Colonic mucosa (tissue), 4 donors: ENCODE measurements at regions not wholly inside any gene's neighbourhood (a gene's known extent, or its start where the extent isn't known, plus 50 kb on each side); places are given as distances from the start of the nearest gene placed in this dataset.

ENCODE experiments used
- DNase-seq: peaks from one replicate; pipeline ENCODE4 v3.0.0-alpha.2; 2020
- H3K27ac ChIP-seq: fragments of 200-600 bp; one replicate; pipeline ENCODE4 v1.8.0; 2021
- H3K27me3 ChIP-seq: fragments of 200-600 bp; one replicate; pipeline ENCODE4 v1.8.0; 2021
- H3K36me3 ChIP-seq: fragments of 200-600 bp; one replicate; pipeline ENCODE4 v1.8.0; 2021
- H3K4me1 ChIP-seq: fragments of 200-600 bp; one replicate; pipeline ENCODE4 v1.8.0; 2021; ENCODE audit warnings: mild to moderate bottlenecking
- H3K4me3 ChIP-seq: fragments of 200-600 bp; one replicate; pipeline ENCODE4 v1.8.0; 2021
- H3K9ac ChIP-seq, 2 donors: one replicate each; pipeline ENCODE4 v1.7.0; 2013; ENCODE audit warnings: control low read depth in 2 of 2, low read depth in 2 of 2, low read length in 2 of 2
- H3K9me3 ChIP-seq: fragments of 200-600 bp; one replicate; pipeline ENCODE4 v1.8.0; 2021
- CTCF ChIP-seq: fragments of 200-600 bp; IDR thresholded peaks from one replicate; pipeline ENCODE4 v1.8.0; 2022; ENCODE audit warnings: antibody characterized with exemption, mild to moderate bottlenecking
- intact Hi-C: fragments of 100-400 bp; cut with DNase I; formaldehyde crosslinking; loops from one replicate; pipeline ENCODE4 v1.14.1; 2022
- donor health status: healthy.
- donor health status: DM: no; HTN: no; CAD: no.
- donor health status: DM: no; HTN: no; CAD: no.

GRCh38 chr2:18871430-18871829 is 282.1 kb upstream of the NT5C1B start:
- Histone ChIP-seq H3K4me1 (no peaks in the 10 kb centered on the region), H3K27me3 (no peaks in the 10 kb centered on the region), H3K4me3 (no peak overlapping the region), H3K27ac (no peak overlapping the region), H3K36me3 (no peaks in the 10 kb centered on the region), H3K9ac (no peak overlapping the region), H3K9me3 (no peaks in the 10 kb centered on the region)
- TF ChIP-seq CTCF, result no peak
- no peak for DNase-seq
- intact Hi-C loops, result no loop called here

- H3K9me3 ChIP-seq, result no peaks in the 10 kb centered on the region
- TF ChIP-seq CTCF, result no peak
- no peaks in the 10 kb centered on the region for H3K27me3 ChIP-seq
- H3K4me1 ChIP-seq, result no peaks in the 10 kb centered on the region
- H3K36me3 ChIP-seq, result no peaks in the 10 kb centered on the region
- no peak for DNase-seq
- no peak overlapping the region for H3K9ac ChIP-seq
- intact Hi-C loops, result no loop called here
- H3K4me3 ChIP-seq, result no peak overlapping the region
- H3K27ac ChIP-seq, result no peak overlapping the region
These were observed 280.9 kb upstream of the NT5C1B start for GRCh38 chr2:18870307-18870706.

GRCh38 chr2:18861951-18862350 is 272.6 kb upstream of the NT5C1B start:
- no peak for DNase-seq
- Histone ChIP-seq H3K27me3 (no peaks in the 10 kb centered on the region), H3K36me3 (no peaks in the 10 kb centered on the region), H3K27ac (no peak overlapping the region), H3K9me3 (no peaks in the 10 kb centered on the region), H3K9ac (no peak overlapping the region), H3K4me3 (no peak overlapping the region), H3K4me1 (no peaks in the 10 kb centered on the region)
- intact Hi-C loops, result no loop called here
- TF ChIP-seq CTCF, result no peak

- H3K4me3 ChIP-seq, result no peak overlapping the region
- DNase-seq, result no peak
- H3K4me1 ChIP-seq, result no peaks in the 10 kb centered on the region
- intact Hi-C loops, result no loop called here
- H3K9ac ChIP-seq, result no peak overlapping the region
- H3K36me3 ChIP-seq, result no peaks in the 10 kb centered on the region
- TF ChIP-seq CTCF, result no peak
- H3K27me3 ChIP-seq, result no peaks in the 10 kb centered on the region
- H3K9me3 ChIP-seq, result no peaks in the 10 kb centered on the region
- H3K27ac ChIP-seq, result no peak overlapping the region
These were observed 270.8 kb upstream of the NT5C1B start for GRCh38 chr2:18860179-18860578.

- intact Hi-C loops, result no loop called here
- H3K27me3 ChIP-seq, result no peaks in the 10 kb centered on the region
- DNase-seq, result no peak
- no peak overlapping the region for H3K4me3 ChIP-seq
- H3K4me1 ChIP-seq, result no peaks in the 10 kb centered on the region
- no peaks in the 10 kb centered on the region for H3K9me3 ChIP-seq
- H3K36me3 ChIP-seq, result no peaks in the 10 kb centered on the region
- no peak overlapping the region for H3K27ac ChIP-seq
- no peak overlapping the region for H3K9ac ChIP-seq
- TF ChIP-seq CTCF, result no peak
These were observed 267.4 kb upstream of the NT5C1B start for GRCh38 chr2:18856765-18857164.

GRCh38 chr2:18855027-18855426 is 265.7 kb upstream of the NT5C1B start:
- intact Hi-C loops, result no loop called here

More at GRCh38 chr2:18855027-18855426, 265.7 kb upstream of the NT5C1B start:
- peak; percentile 12 for TF ChIP-seq CTCF
- DNase-seq, result no peak
- H3K36me3 ChIP-seq, result no peaks in the 10 kb centered on the region
- H3K27me3 ChIP-seq, result no peaks in the 10 kb centered on the region
- H3K9me3 ChIP-seq, result no peaks in the 10 kb centered on the region
- no peak overlapping the region for H3K4me3 ChIP-seq
- no peak overlapping the region for H3K9ac ChIP-seq
- no peaks in the 10 kb centered on the region for H3K4me1 ChIP-seq
- no peak overlapping the region for H3K27ac ChIP-seq
